ENCODE measurements at regions not wholly inside any gene's neighbourhood (a gene's known extent, or its start where the extent isn't known, plus 50 kb on each side); places are given as distances from the start of the nearest gene placed in this dataset.

- TF ChIP-seq CTCF (IDR thresholded peaks at IDR 0.05; ENCODE audit: low read depth, low read length): no peak
- no peak for TF ChIP-seq EZH2phosphoT487 (IDR thresholded peaks at IDR 0.05; ENCODE audit: low read depth)
These were observed 275.9 kb upstream of the NR2F2 start for GRCh38 chr15:96054621-96055020.

All from OCI-LY3 (cell line).